ENCODE measurements at regions not wholly inside any gene's neighbourhood (a gene's known extent, or its start where the extent isn't known, plus 50 kb on each side); places are given as distances from the start of the nearest gene placed in this dataset.
A peak's percentile ranks its signal among the peaks of the same experiment; 100 is the strongest.

GRCh38 chr9:107172160-107172978, 110.7 kb upstream of the RAD23B start:
- H3K79me2 ChIP-seq (ENCODE audit: low read length), result no peaks in the 10 kb centered on the region
- no peak overlapping the region for H3K4me2 ChIP-seq (ENCODE audit: low read depth, low read length)
- H3K4me3 ChIP-seq (ENCODE audit: low read length), result no peak overlapping the region
- H3K9me2 ChIP-seq (replicated peaks; ENCODE audit: insufficient read depth, low read length), result no peaks in the 10 kb centered on the region
- no peak overlapping the region for H3K9ac ChIP-seq (ENCODE audit: low read length)
- H4K20me1 ChIP-seq (ENCODE audit: insufficient read depth, low read length), result no peaks in the 10 kb centered on the region
- H2AFZ ChIP-seq (ENCODE audit: low read length), result no peak overlapping the region
- H3K36me3 ChIP-seq (replicated peaks; ENCODE audit: insufficient read depth, low read length), result no peaks in the 10 kb centered on the region
- TF ChIP-seq CTCF (IDR thresholded peaks at IDR 0.05; ENCODE audit: low read length) (peak; percentile 88), EZH2phosphoT487 (IDR thresholded peaks at IDR 0.05; ENCODE audit: low read length) (no peak)
- H3F3A ChIP-seq (ENCODE audit: insufficient read depth, low read length), result no peaks in the 10 kb centered on the region
- no peaks in the 10 kb centered on the region for H3K4me1 ChIP-seq (ENCODE audit: low read length)
- no peaks in the 10 kb centered on the region for H3K9me3 ChIP-seq (replicated peaks; ENCODE audit: insufficient read depth, low read length)
- peak; percentile 76 for DNase-seq
- no peak overlapping the region for H3K27ac ChIP-seq (ENCODE audit: low read length)
- no peaks in the 10 kb centered on the region for H3K27me3 ChIP-seq (replicated peaks; ENCODE audit: insufficient read depth, low read length)

GRCh38 chr9:107172979-107173347, 110.1 kb upstream of the RAD23B start:
- H3K9ac ChIP-seq (ENCODE audit: low read length), result no peak overlapping the region
- H3K27ac ChIP-seq (ENCODE audit: low read length), result no peak overlapping the region
- no peaks in the 10 kb centered on the region for H3K36me3 ChIP-seq (replicated peaks; ENCODE audit: insufficient read depth, low read length)
- H3K79me2 ChIP-seq (ENCODE audit: low read length), result no peaks in the 10 kb centered on the region
- H2AFZ ChIP-seq (ENCODE audit: low read length), result no peak overlapping the region
- H3K9me2 ChIP-seq (replicated peaks; ENCODE audit: insufficient read depth, low read length), result no peaks in the 10 kb centered on the region
- H3F3A ChIP-seq (ENCODE audit: insufficient read depth, low read length), result no peaks in the 10 kb centered on the region
- no peaks in the 10 kb centered on the region for H3K4me1 ChIP-seq (ENCODE audit: low read length)
- H3K27me3 ChIP-seq (replicated peaks; ENCODE audit: insufficient read depth, low read length), result no peaks in the 10 kb centered on the region
- no peak overlapping the region for H3K4me2 ChIP-seq (ENCODE audit: low read depth, low read length)
- no peak overlapping the region for H3K4me3 ChIP-seq (ENCODE audit: low read length)
- H3K9me3 ChIP-seq (replicated peaks; ENCODE audit: insufficient read depth, low read length), result no peaks in the 10 kb centered on the region
- no peaks in the 10 kb centered on the region for H4K20me1 ChIP-seq (ENCODE audit: insufficient read depth, low read length)
- TF ChIP-seq CTCF (IDR thresholded peaks at IDR 0.05; ENCODE audit: low read length) (no peak), EZH2phosphoT487 (IDR thresholded peaks at IDR 0.05; ENCODE audit: low read length) (no peak), EZH2 (optimal IDR thresholded peaks at IDR 0.05; ENCODE audit: low read depth, low read length) (no peak)
- DNase-seq, result no peak

- H3K4me2 ChIP-seq (ENCODE audit: low read depth, low read length), result no peak overlapping the region
- no peak for DNase-seq
- TF ChIP-seq CTCF (IDR thresholded peaks at IDR 0.05; ENCODE audit: low read length), result no peak
- no peak for TF ChIP-seq EZH2phosphoT487 (IDR thresholded peaks at IDR 0.05; ENCODE audit: low read length)
- no peak for TF ChIP-seq EZH2 (optimal IDR thresholded peaks at IDR 0.05; ENCODE audit: low read depth, low read length)
- no peaks in the 10 kb centered on the region for H3K9me3 ChIP-seq (replicated peaks; ENCODE audit: insufficient read depth, low read length)
- no peaks in the 10 kb centered on the region for H3K36me3 ChIP-seq (replicated peaks; ENCODE audit: insufficient read depth, low read length)
- no peaks in the 10 kb centered on the region for H3K27me3 ChIP-seq (replicated peaks; ENCODE audit: insufficient read depth, low read length)
- H3K9me2 ChIP-seq (replicated peaks; ENCODE audit: insufficient read depth, low read length), result no peaks in the 10 kb centered on the region
- no peak overlapping the region for H3K9ac ChIP-seq (ENCODE audit: low read length)
- no peaks in the 10 kb centered on the region for H3K79me2 ChIP-seq (ENCODE audit: low read length)
- H3K27ac ChIP-seq (ENCODE audit: low read length), result no peak overlapping the region
- no peaks in the 10 kb centered on the region for H3F3A ChIP-seq (ENCODE audit: insufficient read depth, low read length)
- no peaks in the 10 kb centered on the region for H4K20me1 ChIP-seq (ENCODE audit: insufficient read depth, low read length)
- no peak overlapping the region for H3K4me3 ChIP-seq (ENCODE audit: low read length)
- no peak overlapping the region for H2AFZ ChIP-seq (ENCODE audit: low read length)
- H3K4me1 ChIP-seq (ENCODE audit: low read length), result no peaks in the 10 kb centered on the region
Observed at GRCh38 chr9:107173422-107174180, 109.5 kb upstream of the RAD23B start.

Measured in MM.1S (cell line).